ENCODE measurements at regions not wholly inside any gene's neighbourhood (a gene's known extent, or its start where the extent isn't known, plus 50 kb on each side); places are given as distances from the start of the nearest gene placed in this dataset.
"Not testable (repeated sequence)": the region's sequence is repeated elsewhere in the genome, so short reads cannot be mapped to it uniquely, and the experiment has no call there.

DNA sequence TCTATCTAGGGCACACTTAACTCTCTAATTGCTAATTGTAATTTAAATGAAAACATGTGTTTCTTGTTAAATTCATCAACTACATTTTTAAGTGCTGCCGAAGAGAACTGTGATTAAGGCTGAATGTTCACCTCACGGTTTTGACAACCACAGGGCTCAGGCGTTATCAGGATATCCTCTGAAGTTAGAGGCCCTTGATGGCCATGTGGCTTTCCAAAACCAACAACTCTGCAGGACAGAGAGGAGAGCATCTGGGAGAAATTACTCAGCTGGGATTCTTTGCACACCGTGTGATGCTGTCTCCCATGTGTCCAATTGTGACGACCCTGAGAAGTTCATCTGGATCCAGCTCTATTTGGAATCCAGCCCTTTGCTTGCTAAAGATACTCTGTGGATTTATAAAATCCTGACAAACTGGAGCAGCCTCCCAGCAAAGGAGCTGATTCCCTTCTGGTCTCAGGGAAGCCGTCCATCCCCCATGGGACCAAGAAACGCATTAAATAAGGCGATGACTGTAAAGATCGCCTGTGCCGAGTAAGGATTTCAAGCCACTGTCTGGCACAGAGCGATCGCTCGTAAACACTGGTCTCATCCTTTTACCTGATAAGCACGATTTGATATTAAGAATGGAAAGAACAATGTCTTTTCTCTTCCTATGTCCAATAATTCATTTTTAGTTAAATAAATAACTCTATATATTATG is 401.1 kb downstream of the CD83 start:
- H3K4me1 Mint-ChIP-seq, result no peaks in the 10 kb centered on the region
- intact Hi-C loops (cut with micrococcal nuclease), result no loop called here
- H3K27me3 Mint-ChIP-seq, result no peaks in the 10 kb centered on the region
- Histone ChIP-seq H3K36me3 (ENCODE audit: insufficient read depth, low read length) (no peaks in the 10 kb centered on the region), H3K4me1 (ENCODE audit: insufficient read depth, low read length) (no peaks in the 10 kb centered on the region), H3K27ac (ENCODE audit: low read depth, low read length) (no peak overlapping the region), H3K27me3 (ENCODE audit: insufficient read depth, low read length) (no peaks in the 10 kb centered on the region), H3K9me3 (ENCODE audit: control insufficient read depth in 1 of 2, low read length in 2 of 2) (no peaks in the 10 kb centered on the region), H3K4me3 (ENCODE audit: low read length in 2 of 2) (no peak overlapping the region)
- H3K4me3 Mint-ChIP-seq, result no peak overlapping the region
- ChIA-PET CTCF (ENCODE audit: partially characterized antibody) (interaction anchor here (1.0 kb wide), 1 partner anchor 15 kb away, joined by 3 read pairs; no protein-coding TSS in a partner anchor), POLR2A (ENCODE audit: partially characterized antibody) (interaction anchor here (1.0 kb wide), 1 partner anchor 72 kb away, joined by 3 read pairs; no protein-coding TSS in a partner anchor)
- no peak for DNase-seq
- H3K27ac Mint-ChIP-seq, result no peak overlapping the region
- H3K36me3 Mint-ChIP-seq, result no peaks in the 10 kb centered on the region
- no peaks in the 10 kb centered on the region for H3K9me3 Mint-ChIP-seq

DNA sequence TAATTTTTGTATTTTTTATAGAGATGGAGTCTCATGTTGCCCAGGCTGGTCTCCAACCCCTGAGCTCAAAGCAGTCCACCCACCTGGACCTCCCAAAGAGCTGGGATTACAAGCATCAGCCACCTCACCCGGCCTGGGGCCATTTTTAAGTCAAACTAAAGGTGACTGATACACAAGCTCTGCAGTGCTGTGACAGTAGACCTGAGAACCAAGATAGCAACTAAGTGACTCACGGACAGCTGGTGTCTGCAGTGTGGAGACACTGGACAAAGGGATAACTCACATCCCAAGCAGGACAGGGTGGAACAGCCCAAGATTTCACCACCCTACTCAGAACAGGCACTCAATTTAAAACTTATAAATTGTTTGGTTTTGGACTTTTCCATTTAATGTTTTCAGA is 402.5 kb downstream of the CD83 start:
- Mint-ChIP-seq H3K4me3 (no peak overlapping the region), H3K27ac (no peak overlapping the region), H3K9me3 (no peaks in the 10 kb centered on the region), H3K27me3 (peaks cover 0 to 1% of the 10 kb centered on the region in 2 donors), H3K4me1 (no peaks in the 10 kb centered on the region), H3K36me3 (no peaks in the 10 kb centered on the region)
- DNase-seq, result no peak
- Histone ChIP-seq H3K9me3 (ENCODE audit: control insufficient read depth in 1 of 2, low read length in 2 of 2) (no peaks in the 10 kb centered on the region), H3K27me3 (ENCODE audit: insufficient read depth, low read length) (no peaks in the 10 kb centered on the region), H3K36me3 (ENCODE audit: insufficient read depth, low read length) (no peaks in the 10 kb centered on the region), H3K27ac (ENCODE audit: low read depth, low read length) (no peak overlapping the region), H3K4me3 (ENCODE audit: low read length in 2 of 2) (no peak overlapping the region), H3K4me1 (ENCODE audit: insufficient read depth, low read length) (no peaks in the 10 kb centered on the region)
- POLR2A ChIA-PET (ENCODE audit: partially characterized antibody), result no interaction called here
- intact Hi-C loops (cut with micrococcal nuclease), result no loop called here
- CTCF ChIA-PET (ENCODE audit: partially characterized antibody), result no interaction called here

DNA sequence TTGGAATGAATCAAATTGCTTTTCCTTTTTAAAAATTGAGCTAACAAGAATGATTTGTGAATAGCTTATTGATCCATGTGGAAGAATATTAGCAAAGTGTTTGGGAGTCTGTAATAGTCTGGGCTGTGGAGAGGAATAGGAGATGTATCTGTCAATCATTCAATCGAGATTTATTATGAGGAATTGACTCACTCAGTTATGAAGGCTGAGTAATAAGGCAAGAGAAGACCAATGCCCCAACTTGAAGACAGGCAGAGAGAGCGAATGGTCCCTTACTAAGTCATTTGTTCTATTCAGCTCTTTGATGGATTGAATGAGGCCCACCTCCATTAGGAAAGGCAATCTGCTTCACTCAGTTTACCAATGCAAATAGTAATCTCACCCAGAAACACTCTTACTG is 403.0 kb downstream of the CD83 start:
- H3K4me3 Mint-ChIP-seq, result no peak overlapping the region

DNA sequence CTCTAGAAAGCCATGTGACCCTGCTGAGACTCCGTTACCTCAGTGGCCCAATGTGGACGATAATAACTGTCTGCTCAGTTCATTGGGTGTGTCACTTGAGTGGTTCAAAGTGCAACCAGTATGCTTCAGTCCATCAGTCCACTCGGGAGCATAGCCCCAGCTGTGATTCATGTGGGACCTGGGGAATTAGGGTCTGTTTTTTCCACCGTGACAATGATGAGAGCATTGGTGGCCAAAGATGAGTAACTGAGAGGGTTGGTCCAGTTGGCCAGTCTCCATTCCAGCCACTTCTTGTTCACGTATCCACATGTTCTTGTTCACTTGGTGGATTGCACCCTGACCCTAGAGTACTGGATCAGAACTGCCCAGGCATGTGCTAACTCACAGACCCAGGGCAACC is 403.6 kb downstream of the CD83 start:
- Mint-ChIP-seq H3K36me3 (no peaks in the 10 kb centered on the region), H3K9me3 (no peaks in the 10 kb centered on the region), H3K4me3 (no peak overlapping the region), H3K27ac (no peak overlapping the region), H3K4me1 (no peaks in the 10 kb centered on the region), H3K27me3 (peaks cover 0 to 1% of the 10 kb centered on the region in 2 donors)
- H3K9me3 ChIP-seq (ENCODE audit: control insufficient read depth in 1 of 2, low read length in 2 of 2), result no peaks in the 10 kb centered on the region
- no peaks in the 10 kb centered on the region for H3K4me1 ChIP-seq (ENCODE audit: insufficient read depth, low read length)
- H3K4me3 ChIP-seq (ENCODE audit: low read length in 2 of 2), result no peak overlapping the region
- no peak overlapping the region for H3K27ac ChIP-seq (ENCODE audit: low read depth, low read length)
- ChIA-PET CTCF (ENCODE audit: partially characterized antibody) (no interaction called here), POLR2A (ENCODE audit: partially characterized antibody) (interaction anchor here (0.5 kb wide), 1 partner anchor 565 kb away, joined by 3 read pairs; no protein-coding TSS in a partner anchor)
- no peaks in the 10 kb centered on the region for H3K36me3 ChIP-seq (ENCODE audit: insufficient read depth, low read length)
- DNase-seq, result no peak
- no peaks in the 10 kb centered on the region for H3K27me3 ChIP-seq (ENCODE audit: insufficient read depth, low read length)
- intact Hi-C loops (cut with micrococcal nuclease), result no loop called here

More for the DNA sequence above, 403.0 kb downstream of the CD83 start:
- no peaks in the 10 kb centered on the region for H3K4me1 ChIP-seq (ENCODE audit: insufficient read depth, low read length)
- H3K27ac ChIP-seq (ENCODE audit: low read depth, low read length), result no peak overlapping the region
- ChIA-PET POLR2A (ENCODE audit: partially characterized antibody) (no interaction called here), CTCF (ENCODE audit: partially characterized antibody) (no interaction called here)
- H3K27ac Mint-ChIP-seq, result no peak overlapping the region
- intact Hi-C loops (cut with micrococcal nuclease), result no loop called here
- peaks cover 0 to 1% of the 10 kb centered on the region in 2 donors for H3K27me3 Mint-ChIP-seq
- H3K27me3 ChIP-seq (ENCODE audit: insufficient read depth, low read length), result no peaks in the 10 kb centered on the region
- DNase-seq, result no peak
- no peaks in the 10 kb centered on the region for H3K9me3 ChIP-seq (ENCODE audit: control insufficient read depth in 1 of 2, low read length in 2 of 2)
- H3K4me1 Mint-ChIP-seq, result no peaks in the 10 kb centered on the region
- no peak overlapping the region for H3K4me3 ChIP-seq (ENCODE audit: low read length in 2 of 2)
- H3K36me3 Mint-ChIP-seq, result no peaks in the 10 kb centered on the region
- no peaks in the 10 kb centered on the region for H3K9me3 Mint-ChIP-seq
- no peaks in the 10 kb centered on the region for H3K36me3 ChIP-seq (ENCODE audit: insufficient read depth, low read length)

DNA sequence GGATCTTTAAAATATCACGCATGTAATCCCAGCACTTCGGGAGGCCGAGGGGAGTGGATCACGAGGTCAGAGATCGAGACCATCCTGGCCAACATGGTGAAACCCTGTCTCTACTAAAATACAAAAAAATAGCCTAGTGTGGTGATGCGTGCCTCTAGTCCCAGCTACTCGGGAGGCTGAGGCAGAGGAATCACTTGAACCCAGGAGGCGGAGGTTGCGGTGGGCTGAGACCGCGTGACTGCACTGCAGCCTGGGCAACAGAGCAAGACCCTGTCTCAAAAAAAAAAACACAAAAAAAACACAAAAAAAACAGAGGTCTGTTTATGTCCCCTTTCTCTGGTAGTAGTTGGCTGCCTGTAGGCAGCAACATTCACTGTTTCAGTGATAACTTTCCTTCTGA is 404.3 kb downstream of the CD83 start:
- POLR2A ChIA-PET (ENCODE audit: partially characterized antibody), result interaction anchor here (0.5 kb wide), 1 partner anchor 566 kb away, joined by 3 read pairs; no protein-coding TSS in a partner anchor
- H3K27ac Mint-ChIP-seq; H3K27ac ChIP-seq (ENCODE audit: low read depth, low read length); H3K4me1 Mint-ChIP-seq; H3K4me1 ChIP-seq (ENCODE audit: insufficient read depth, low read length); H3K27me3 Mint-ChIP-seq; H3K27me3 ChIP-seq (ENCODE audit: insufficient read depth, low read length); H3K36me3 ChIP-seq (ENCODE audit: insufficient read depth, low read length); CTCF ChIA-PET (ENCODE audit: partially characterized antibody); H3K9me3 Mint-ChIP-seq; H3K4me3 Mint-ChIP-seq; H3K36me3 Mint-ChIP-seq; H3K9me3 ChIP-seq (ENCODE audit: control insufficient read depth in 1 of 2, low read length in 2 of 2); H3K4me3 ChIP-seq (ENCODE audit: low read length in 2 of 2); DNase-seq; intact Hi-C loops (cut with micrococcal nuclease): not testable (repeated sequence)

DNA sequence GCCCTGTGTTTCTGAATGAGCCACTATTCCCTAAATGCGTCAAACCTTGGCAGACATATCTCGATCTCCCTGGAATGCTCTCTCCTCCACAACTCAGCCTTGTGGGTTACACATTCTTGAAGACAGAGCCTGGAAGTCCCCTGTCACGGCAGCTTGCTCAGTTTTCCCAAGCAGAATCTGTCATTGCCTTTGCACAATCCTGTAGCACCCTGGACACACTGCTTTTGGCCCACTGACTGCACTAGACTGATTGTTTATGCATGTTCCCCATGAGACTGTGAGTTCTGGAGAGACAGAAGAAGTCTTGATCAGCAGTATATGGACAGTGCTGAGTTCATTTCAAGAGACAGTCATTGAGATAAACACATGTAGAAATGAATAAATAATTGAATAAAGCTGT is 406.7 kb downstream of the CD83 start:
- Mint-ChIP-seq H3K27me3 (peaks cover 0 to 1% of the 10 kb centered on the region in 2 donors), H3K9me3 (peaks cover 0 to 10% (median 7%) of the 10 kb centered on the region in 8 donors), H3K4me1 (no peaks in the 10 kb centered on the region), H3K4me3 (no peak overlapping the region), H3K36me3 (no peaks in the 10 kb centered on the region), H3K27ac (no peak overlapping the region)
- Histone ChIP-seq H3K9me3 (ENCODE audit: control insufficient read depth in 1 of 2, low read length in 2 of 2) (no peaks in the 10 kb centered on the region), H3K36me3 (ENCODE audit: insufficient read depth, low read length) (no peaks in the 10 kb centered on the region), H3K27me3 (ENCODE audit: insufficient read depth, low read length) (no peaks in the 10 kb centered on the region), H3K4me3 (ENCODE audit: low read length in 2 of 2) (no peak overlapping the region), H3K27ac (ENCODE audit: low read depth, low read length) (no peak overlapping the region), H3K4me1 (ENCODE audit: insufficient read depth, low read length) (no peaks in the 10 kb centered on the region)
- no peak for DNase-seq
- ChIA-PET CTCF (ENCODE audit: partially characterized antibody) (no interaction called here), POLR2A (ENCODE audit: partially characterized antibody) (no interaction called here)
- intact Hi-C loops (cut with micrococcal nuclease), result no loop called here

DNA sequence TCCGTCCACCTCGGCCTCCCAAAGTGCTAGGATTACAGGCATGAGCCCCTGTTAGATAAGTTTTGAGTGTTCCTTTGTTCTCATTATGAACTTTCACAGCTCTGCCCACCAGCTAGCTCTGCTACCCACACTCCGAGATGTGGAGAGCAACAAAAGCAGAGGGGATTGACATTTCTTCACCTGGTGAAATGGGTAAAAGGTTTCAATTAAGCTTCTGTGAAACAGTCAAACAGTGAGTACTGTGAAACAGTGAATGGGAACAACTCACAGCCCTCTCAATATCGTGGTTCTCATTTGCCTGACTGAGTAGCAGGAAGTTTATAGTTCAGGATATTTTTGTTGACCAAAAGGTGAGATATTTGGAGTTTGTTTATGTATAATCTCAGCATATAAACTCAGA is 412.8 kb downstream of the CD83 start:
- peaks cover 0 to 10% (median 7%) of the 10 kb centered on the region in 8 donors for H3K9me3 Mint-ChIP-seq
- ChIA-PET CTCF (ENCODE audit: partially characterized antibody) (no interaction called here), POLR2A (ENCODE audit: partially characterized antibody) (no interaction called here)
- Histone ChIP-seq H3K9me3 (ENCODE audit: control insufficient read depth in 1 of 2, low read length in 2 of 2) (no peaks in the 10 kb centered on the region), H3K27me3 (ENCODE audit: insufficient read depth, low read length) (no peaks in the 10 kb centered on the region), H3K27ac (ENCODE audit: low read depth, low read length) (no peak overlapping the region), H3K36me3 (ENCODE audit: insufficient read depth, low read length) (no peaks in the 10 kb centered on the region), H3K4me3 (ENCODE audit: low read length in 2 of 2) (no peak overlapping the region), H3K4me1 (ENCODE audit: insufficient read depth, low read length) (no peaks in the 10 kb centered on the region)
- no peaks in the 10 kb centered on the region for H3K4me1 Mint-ChIP-seq
- H3K27ac Mint-ChIP-seq, result no peak overlapping the region
- no peak overlapping the region for H3K4me3 Mint-ChIP-seq
- no peaks in the 10 kb centered on the region for H3K27me3 Mint-ChIP-seq
- intact Hi-C loops (cut with micrococcal nuclease), result no loop called here
- H3K36me3 Mint-ChIP-seq, result no peaks in the 10 kb centered on the region
- no peak for DNase-seq

DNA sequence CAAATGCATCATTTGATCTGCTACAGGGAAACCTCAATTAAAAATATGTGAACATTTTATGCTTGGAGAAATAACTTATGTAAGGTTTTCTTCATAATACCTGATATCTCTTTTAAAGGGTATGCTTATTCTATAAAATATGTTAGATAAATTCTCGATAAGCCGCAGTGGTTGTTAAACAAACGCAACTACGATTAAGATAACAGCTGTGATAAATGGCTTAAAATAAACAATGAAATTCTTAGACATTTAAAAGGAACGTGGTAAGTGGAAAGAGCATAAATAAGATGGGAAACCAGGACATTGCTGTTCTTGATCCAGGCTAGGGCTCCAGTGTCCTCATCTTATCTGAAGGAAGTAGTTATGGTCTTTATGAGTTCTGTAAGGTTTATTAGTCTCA is 415.9 kb downstream of the CD83 start:
- no peaks in the 10 kb centered on the region for H3K27me3 ChIP-seq (ENCODE audit: insufficient read depth, low read length)
- Mint-ChIP-seq H3K9me3 (no peaks in the 10 kb centered on the region), H3K4me3 (no peak overlapping the region), H3K36me3 (no peaks in the 10 kb centered on the region), H3K27ac (no peak overlapping the region), H3K4me1 (no peaks in the 10 kb centered on the region), H3K27me3 (no peaks in the 10 kb centered on the region)
- CTCF ChIA-PET (ENCODE audit: partially characterized antibody), result no interaction called here
- no peaks in the 10 kb centered on the region for H3K9me3 ChIP-seq (ENCODE audit: control insufficient read depth in 1 of 2, low read length in 2 of 2)
- H3K27ac ChIP-seq (ENCODE audit: low read depth, low read length), result no peak overlapping the region
- DNase-seq, result no peak
- POLR2A ChIA-PET (ENCODE audit: partially characterized antibody), result no interaction called here
- no peaks in the 10 kb centered on the region for H3K36me3 ChIP-seq (ENCODE audit: insufficient read depth, low read length)
- no peak overlapping the region for H3K4me3 ChIP-seq (ENCODE audit: low read length in 2 of 2)
- intact Hi-C loops (cut with micrococcal nuclease), result no loop called here
- H3K4me1 ChIP-seq (ENCODE audit: insufficient read depth, low read length), result no peaks in the 10 kb centered on the region
